Activated CD8-positive, alpha-beta memory T cell treated with anti-CD3 and anti-CD28 coated beads for 24 hours (primary cell): ENCODE measurements at regions not wholly inside any gene's neighbourhood (a gene's known extent, or its start where the extent isn't known, plus 50 kb on each side); places are given as distances from the start of the nearest gene placed in this dataset.
"Not testable (repeated sequence)": the region's sequence is repeated elsewhere in the genome, so short reads cannot be mapped to it uniquely, and the experiment has no call there.

Experiments used
- DNase-seq: peaks from one replicate; pipeline ENCODE4 v3.0.0-alpha.2; 2020

DNA sequence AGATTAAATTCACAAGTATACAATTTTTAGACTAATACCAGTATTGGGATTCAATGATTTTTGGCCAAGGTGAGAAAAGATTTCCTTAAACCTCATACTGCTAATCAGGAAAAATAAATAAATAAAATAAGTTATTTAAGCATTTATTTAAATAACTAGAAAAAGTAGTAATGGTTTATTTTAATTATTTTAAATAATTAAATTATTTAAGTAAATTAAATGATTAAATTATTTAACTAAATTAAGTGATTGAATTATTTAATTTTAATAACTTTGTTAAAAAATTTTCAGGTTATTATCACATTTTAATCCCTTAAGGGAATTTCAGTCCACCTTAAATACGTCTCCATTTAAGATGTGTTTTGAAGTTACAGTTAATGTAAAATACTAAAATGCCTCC is 1831.5 kb upstream of the MIR17HG start:
- no peak for DNase-seq

DNA sequence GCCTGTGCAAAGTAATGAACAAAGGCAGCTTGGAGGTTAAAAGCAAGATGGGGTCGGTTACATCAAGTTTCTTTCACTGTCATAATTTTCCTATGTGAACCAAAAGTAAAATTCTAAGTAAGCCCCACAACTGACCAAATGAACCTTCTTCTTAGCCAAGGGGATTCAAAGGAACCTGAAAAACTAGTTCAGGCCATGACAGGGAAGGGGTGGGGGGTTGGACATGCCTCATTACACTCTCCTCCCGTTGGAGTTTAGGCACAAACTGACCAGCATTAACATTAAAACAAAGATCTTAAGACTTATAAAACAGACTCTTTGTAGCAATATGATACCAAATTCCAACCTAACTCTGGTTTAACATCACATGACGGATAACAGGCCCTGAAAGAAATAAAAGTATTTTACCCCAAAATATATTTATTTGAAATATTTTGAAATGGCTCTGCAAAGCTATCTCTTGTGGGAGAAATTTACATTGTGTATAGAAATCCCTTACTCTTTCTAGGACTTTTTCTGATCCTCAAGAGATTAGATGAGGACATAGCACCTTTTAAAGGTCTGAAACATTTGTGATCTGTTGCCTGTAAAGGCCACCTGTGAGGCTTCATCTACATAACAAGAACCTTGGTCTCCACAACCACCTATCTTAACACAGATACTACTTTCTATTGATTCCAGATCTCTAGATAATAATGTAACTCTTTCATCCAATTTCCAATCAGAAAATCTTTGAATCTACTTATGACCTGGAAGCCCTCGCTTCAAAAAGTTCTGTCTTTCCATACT is 1829.0 kb upstream of the MIR17HG start:
- DNase-seq = no peak

DNA sequence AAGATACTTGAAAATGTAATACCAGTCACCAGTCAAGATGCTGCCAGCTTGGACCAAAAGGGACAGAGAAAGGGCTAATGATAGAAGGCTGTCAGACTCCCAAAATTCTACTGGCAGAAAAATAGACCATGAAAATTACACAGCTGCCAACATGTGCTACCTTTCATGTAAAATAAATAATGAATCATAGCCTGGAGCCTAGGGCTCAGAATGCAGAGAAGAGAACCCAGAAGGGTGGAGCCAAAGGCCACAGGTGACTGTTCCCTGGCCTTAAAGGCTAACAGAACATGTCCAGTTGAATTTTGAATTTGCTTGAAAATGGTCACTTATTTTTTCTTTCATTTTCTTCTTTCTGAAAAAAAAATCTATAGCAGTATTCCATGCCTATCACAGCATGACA is 1827.0 kb upstream of the MIR17HG start:
- no peak for DNase-seq

DNA sequence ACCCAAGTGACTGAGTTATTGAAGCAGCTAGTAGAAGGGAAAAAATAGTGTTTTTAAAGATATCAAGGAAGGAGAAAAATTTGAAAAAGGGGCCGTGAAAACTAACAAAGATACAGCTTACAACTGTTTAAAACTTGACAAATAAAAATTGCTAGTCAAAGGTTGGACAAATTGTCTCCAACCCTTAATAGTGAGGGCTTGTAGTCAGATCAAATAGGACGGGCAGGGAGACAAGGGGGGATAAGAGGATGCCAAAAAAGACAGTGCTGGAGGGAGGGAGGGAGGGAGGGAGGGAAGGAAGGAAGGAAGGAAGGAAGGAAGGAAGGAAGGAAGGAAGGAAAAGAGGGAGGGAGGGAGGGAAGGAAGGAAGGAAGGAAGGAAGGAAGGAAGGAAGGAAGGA is 1825.8 kb upstream of the MIR17HG start:
- not testable (repeated sequence) for DNase-seq

DNA sequence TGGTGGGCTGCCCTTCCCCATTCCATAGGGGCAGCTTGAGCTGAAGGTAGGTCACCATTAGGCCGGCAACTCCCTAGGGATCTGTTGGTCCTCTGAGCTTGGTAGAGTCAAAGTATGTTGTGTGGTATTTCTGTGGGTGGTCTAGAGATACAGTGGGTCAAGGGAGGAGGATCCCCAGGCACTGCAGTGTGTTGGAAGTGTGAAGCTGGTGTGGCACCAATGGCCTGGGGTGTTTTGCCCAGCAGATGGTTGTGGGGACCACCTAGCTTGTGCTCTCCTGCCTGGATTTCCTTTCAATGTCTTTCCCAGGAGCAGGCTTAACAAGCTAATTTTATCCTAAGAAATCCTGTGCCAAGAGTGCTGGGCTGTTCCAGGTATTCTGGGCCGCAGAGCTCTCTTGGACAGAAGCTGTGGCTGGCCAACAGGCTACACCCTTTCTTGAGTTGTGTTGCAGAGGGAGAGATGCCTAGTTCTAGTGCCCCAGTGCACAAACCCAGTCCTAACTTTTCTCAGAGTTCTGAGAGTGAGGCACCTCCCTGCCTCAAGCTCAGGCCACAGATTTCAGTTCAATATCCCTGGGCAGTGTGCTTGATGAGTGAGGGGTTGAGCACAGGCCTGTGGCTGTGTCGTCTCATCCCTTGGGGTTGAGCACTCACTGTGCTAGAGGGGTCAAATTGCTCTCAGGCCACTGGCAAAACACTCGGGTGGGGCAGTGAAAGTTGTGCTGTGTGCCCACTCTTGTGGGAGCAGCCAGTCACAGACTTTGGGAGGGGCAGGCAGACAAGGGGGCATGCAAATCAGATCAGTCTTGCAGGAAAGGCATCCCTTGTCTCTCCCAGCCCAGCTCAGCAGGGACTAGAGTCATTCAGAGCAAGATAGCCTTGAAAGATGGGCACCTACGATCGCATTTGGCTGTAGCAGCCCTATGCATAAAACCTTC is 1806.1 kb upstream of the MIR17HG start:
- DNase-seq = no peak

DNA sequence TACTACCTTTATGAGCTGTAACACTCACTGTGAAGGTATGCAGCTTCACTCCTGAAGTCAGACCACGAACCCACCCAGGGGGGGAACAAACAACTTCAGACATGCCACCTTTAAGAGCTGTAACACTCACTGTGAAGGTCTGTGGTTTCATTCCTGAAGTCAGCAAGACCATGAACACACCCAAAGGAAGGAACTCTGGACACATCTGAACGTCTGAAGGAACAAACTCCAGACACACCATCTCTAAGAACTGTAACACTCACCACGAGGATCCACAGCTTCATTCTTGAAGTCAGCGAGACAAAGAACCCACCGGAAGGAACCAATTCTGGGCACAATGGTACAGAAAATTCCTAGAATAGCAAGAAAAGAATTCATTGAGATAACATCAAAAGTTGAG is 1796.5 kb upstream of the MIR17HG start:
- DNase-seq = no peak

DNA sequence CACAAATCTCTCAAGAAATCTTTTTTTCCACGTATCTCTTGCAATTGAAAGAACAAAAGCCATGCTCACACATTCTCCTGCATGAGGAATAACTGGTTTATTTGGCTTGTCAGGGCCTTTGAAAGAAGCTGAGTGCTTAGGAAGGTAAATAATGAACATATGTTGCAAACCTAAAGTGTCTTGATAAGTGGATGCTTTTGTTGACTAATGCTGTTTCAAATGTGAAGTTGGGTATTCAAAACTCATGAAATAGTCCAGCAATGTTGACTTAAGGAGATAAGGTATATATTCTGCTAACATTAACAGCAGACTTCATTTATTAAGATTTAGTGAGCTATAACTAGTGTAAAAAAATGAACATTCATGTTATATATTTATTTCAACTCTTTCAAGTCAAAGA is 1792.7 kb upstream of the MIR17HG start:
- no peak for DNase-seq

DNA sequence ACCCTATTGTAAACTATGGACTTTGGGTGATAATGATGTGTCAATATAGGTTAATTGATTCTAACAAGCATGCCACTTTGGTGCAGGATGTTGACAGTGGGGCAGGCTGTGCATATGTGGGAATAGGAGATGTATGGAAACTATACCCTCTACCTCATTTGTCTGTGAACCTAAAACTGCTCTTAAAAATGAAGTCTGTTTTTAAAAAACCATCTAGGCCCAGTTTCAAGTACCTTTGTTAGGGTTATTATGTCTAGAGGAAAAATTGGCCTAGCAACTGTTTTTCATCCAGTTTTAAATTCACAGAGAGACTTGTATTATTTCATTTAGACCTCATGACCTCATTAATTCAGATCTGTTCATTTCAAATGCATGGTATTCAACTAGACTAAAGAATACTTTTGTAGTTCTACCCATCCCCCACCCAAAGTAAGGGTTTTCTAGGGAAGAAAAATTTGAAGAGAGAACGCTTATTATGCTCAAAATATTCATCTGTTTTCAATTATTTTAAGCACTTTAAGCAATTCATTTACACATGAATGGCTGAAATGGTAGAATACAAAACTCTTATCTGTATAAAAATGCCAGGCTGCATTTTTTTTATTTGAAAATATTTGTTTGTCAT is 1781.9 kb upstream of the MIR17HG start:
- no peak for DNase-seq

DNA sequence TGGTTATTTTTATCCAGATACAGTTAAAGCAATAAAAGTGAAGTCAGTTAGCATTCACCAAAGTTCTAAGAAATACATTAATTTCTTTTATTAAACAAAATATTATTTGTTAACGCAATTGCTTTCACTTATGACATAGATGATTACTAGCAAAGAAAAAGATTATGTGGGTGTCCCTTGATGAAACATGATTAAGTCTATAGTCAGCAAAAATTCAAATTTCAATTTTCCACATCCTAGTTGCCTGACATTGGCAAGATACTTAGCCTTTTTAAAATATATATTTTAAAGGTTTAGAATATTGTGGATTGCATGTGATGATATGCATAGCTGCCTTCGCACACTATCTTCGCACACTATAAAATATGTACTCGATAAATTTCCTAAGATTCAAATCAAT is 1780.5 kb upstream of the MIR17HG start:
- no peak for DNase-seq

DNA sequence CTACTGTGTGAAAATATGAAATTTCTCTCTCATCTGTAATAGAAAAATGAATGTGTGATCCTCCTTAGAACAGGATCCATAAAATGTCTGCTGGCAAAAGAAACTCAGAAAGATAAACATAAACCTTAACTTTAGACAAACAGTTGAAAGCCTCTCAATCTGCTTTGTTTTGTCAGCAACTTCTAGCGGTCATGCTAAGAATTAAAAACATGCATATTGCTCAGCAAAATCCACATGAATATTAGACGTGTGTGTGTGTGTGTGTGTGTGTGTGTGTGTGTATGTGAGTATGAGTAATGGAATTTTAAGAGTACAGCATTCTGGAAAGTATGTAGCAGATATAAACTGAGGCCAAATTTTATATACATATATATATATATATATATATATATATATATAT is 1779.2 kb upstream of the MIR17HG start:
- no peak for DNase-seq

DNA sequence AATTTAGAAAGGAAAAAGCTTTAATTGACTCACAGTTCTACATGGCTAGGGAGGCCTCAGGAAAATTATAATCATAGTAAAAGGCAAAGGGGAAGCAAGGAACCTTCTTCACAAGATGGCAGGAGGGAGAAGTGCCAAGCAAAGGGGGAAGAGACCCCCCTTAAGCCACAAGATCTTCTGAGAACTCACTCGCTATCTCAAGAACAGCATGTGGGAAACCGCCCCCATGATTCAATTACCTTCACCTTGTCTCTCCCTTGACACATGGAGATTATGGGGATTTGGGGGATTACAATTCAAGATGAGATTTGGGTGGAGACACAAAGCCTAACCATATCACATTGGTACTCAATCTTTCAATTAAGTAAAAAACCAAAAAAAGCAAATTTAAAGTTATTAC is 1778.7 kb upstream of the MIR17HG start:
- DNase-seq = no peak

DNA sequence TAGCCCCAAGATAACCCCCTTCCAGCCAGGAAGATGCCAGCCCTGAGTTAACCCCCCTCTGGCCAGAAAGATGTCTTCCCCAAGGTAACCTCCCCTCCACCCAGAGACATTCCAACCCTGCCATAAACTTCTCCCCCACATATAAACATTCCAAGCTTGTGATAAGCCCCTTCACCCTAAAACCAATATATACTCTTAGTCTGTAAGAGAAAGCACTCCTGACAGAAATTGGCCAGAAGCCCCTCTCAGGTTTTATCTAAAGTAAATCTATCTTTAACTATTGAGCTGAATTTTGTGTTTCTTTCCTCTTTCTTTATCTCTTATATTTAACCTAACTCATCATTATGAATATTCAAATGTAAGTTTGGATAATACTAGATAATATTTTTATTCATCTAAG is 1775.8 kb upstream of the MIR17HG start:
- DNase-seq = no peak

DNA sequence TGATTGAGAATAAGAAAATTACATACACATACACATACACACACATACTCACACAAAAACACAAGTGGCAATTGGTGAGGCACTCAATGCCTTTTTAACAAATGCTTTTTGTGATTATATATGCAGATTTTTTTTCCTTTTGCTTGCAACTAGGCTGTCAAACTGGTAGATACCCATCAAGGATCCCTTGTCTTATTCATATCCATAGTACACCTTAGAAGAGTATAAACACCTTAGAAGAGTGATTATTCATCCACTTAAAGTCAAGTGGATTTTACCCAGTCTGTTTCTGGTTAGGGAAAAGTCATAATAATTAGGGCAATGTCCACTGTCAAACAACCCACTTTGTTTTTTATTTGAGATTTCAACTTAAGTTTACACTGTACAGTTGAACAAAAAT is 1773.4 kb upstream of the MIR17HG start:
- DNase-seq = no peak

DNA sequence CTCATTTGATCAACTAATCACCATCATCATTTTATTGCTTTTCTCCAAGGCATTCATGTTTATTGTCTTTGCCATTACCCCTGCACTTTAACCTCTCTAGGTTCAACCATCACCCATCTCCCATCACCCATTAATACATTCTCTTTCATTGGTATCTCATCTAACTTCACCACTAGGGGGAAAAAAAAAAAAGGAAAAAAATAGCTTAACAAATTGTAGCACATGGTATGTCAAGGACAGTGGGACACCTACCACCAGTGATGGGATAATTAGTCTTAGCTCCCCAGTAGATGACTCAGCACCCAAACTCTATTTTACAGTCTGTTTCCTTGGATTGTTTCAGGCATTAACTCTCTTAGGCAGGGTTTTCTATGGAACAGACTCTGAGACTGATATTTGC is 1770.2 kb upstream of the MIR17HG start:
- no peak for DNase-seq

DNA sequence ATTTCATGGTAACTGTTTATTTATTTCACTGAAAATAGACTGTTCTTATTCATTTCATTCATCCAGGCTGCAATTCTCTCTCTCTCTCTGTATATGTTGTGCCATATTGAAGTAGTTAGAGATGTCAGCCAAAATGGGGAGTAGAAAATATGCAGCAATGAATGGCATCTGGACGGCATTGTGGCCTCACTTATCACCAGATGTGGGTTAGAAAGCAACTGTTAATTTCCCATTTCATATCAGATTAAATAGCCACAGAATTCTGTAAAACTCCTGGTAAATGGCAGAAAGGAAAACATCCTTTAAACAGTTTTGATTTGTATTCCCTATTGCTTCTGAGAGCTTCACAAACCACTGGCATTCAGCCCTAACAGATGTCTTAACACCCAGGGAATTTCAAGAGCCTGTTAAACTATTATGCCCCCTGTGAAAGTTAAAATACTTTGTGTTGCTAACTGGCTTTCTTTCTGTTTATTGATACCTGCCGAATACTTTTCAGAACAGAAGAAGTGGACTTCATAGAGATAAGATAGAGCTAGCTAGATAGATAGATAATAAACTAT is 1763.3 kb upstream of the MIR17HG start:
- no peak for DNase-seq

DNA sequence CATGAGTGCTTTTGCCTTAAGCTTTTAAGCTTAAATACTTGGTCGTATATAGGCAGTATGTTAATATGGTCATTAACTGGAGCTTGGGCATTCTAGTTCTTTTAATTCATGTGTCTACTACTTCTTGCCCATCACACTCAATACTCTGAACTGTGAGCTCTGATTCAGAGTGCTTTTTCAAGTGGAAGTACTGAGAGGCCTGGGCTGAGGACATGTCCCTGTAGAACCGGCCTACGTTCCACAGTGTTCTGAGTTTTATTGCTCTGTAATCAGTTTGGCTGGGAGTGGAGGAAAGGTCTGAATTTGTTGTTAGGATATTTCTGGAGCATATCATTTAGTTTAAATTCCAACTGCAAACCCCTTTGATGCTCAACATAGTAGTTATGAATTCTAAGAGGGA is 1744.8 kb upstream of the MIR17HG start:
- no peak for DNase-seq

DNA sequence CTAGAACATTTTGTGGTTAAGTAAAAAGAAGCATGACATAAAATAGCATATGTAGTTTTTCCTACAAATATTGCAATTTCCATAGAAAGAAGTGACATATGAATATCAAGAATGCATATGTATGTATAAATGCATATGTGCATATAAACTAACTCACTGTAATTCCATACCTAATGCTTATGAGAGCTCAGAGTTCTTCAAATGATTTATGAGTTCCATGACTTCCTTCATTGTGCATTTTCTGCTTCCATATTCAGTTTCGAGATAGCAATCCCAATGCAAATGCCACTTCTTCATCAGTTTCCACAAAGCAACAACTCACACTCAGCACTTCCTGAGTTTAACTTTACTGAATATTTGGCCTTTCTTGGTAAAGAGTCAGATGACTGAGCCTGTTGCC is 1744.3 kb upstream of the MIR17HG start:
- DNase-seq = no peak

DNA sequence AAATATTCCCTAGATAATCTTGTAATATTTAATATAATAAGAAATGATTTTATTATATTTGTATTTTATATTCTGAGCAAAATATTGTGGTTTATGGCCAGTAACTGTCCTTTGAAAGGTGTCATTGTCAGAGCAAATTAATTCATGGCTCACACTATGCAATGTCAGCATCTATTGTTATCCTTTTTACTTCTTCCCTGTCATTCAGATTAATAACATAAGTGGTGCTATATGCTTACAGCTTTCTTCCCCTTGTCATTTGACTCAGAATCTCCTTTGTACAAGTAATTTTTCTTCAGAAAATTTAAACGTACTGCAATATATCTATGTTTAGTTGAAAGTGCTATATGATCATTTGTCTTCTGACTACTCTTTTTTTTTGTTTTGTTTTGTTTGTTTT is 1738.2 kb upstream of the MIR17HG start:
- no peak for DNase-seq

DNA sequence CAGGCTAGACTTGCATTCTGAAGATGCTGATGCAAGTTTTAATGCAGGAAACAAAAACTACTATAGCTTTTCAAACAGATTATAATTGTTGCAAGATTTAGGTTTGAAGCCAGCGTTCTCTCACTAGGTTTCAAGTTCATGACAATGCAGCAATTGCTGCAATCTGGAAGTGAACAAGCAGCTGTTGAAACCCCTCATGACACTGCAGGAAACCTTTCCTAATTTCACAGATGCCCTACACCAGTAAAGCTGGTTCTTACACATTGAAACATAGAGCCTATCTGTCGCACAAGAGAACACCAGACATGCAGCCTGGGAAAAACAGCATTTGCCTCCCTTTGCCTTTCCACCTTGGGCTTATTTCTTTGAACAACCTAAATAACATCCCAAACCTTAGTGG is 1737.2 kb upstream of the MIR17HG start:
- no peak for DNase-seq

DNA sequence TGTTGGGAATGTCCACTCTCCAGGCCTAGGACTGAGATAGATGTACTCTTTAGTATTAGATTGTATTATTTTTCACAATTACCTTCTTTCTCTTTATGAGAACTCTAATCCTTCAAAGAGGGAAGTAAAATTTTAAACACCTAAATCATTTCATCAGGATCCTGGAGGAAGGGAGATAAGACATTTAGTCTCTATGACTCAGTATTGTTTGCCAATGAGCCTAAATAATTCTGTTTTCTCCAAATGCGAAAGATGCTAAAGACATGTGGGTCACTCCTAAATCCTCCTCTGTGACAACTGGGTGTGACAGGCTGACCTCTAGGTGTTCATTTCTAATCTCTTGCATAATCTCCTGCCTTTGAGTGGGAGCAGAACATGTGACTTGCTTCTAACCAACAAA is 1736.6 kb upstream of the MIR17HG start:
- DNase-seq = no peak

DNA sequence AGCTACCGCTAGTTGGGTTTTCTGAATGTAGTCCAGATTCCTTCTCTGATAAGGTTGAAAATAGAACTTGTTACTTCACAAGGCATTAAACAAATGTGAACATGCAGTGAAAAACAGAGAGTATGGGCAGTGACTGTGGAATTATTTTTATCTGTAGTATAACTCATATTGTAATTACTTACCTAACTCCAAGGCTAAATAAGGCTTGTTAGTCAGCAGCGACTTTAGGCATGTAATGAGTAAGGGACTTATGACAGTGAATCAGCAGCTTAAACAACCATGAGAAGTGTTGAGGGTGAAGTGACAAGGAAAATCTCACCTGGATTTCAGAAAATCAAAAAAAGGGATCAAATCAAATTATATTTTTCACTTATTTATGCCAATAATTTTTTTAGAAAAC is 1719.5 kb upstream of the MIR17HG start:
- no peak for DNase-seq

DNA sequence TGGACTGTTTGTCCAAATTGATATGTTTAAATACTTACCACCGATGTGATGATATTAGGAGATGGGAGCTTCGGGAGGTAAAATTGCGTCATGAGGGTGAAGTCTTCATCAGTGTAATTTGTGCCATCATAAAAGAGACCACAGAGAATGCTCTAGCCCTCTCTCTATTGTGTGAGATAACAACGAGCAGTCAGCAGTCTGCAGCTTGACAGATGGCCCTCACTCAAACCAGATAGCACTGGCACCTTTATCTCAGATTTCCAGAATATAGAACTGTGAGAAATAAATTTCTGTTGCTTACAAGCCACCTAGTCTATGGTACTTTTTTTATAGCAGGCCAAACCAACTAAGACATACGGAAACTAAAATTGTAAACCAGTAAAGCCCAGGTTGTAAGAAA is 1718.9 kb upstream of the MIR17HG start:
- no peak for DNase-seq

DNA sequence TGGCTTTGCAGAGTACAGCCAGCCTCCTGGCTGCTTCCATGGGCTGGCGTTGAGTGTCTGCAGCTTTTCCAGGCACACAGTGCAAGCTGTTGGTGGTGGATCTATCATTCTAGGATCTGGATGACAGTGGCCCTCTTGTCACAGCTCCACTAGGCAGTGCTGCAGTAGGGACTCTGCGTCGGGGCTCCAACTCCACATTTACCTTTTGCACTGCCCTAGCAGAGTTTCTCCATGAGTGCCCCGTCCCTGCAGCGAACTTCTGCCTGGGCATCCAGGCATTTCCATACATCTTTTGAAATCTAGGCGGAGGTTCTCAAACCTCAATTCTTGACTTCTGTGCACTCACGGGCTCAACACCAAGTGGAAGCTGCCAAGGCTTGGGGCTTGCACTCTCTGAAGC is 1697.3 kb upstream of the MIR17HG start:
- no peak for DNase-seq

DNA sequence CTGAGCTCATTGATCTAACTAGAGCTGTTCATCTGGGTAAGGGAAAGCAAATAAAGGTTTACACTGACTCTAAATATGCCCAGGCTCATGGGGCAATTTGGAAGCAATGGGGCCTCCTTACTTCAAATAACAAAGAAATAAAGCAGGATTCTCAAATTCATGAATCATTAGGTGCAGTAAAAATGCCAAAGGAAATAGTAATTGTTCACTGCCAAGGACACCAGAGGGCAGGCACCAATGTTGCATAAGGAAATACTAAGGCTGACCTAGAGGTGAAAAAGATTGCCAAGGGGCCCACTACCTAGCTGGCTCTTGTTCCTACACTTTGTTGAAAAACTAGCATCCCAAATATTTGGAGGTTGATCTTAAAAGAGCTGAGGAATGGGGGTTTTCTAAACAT is 1686.7 kb upstream of the MIR17HG start:
- no peak for DNase-seq
